ENCODE measurements at regions not wholly inside any gene's neighbourhood (a gene's known extent, or its start where the extent isn't known, plus 50 kb on each side); places are given as distances from the start of the nearest gene placed in this dataset.

DNA sequence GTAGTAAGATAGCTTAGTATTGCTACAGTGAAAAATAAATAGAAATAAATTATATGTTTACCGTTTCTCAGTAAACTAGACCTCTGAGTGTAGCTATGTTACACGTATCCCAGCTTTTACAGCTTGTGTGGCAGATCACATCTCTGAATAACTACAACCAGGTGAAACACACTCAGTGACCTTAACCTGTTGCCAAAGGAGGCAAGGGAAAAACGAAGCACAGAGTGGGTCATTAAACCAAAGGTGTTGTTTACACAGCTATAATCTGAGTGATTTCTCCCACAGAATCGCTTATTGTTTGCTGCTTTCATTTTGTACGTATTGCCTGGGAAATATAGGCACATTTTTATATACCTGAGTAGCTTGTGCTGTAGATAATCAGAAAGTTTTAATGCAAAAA, 688.2 kb upstream of the KIF2B start:
- dilution Hi-C loops (cut with MboI; ENCODE audit: extremely low pct_ligation_motif_present, low sequenced_read_pairs) = no loop called here
- H3K4me2 ChIP-seq (ENCODE audit: insufficient read depth, low read length) = no peak overlapping the region
- no TSS peak for BruUV-seq (replicated peaks)
- intact Hi-C loops (cut with micrococcal nuclease) = no loop called here
- H3K79me2 ChIP-seq (ENCODE audit: control insufficient read depth, insufficient read depth, low read length) = no peaks in the 10 kb centered on the region
- no peaks in the 10 kb centered on the region for H4K20me1 ChIP-seq (replicated peaks; ENCODE audit: control insufficient read depth, extremely low read depth, insufficient read depth, low read length)
- H3K9ac ChIP-seq (replicated peaks; ENCODE audit: extremely low read depth, insufficient read depth, low read length) = no peak overlapping the region
- H3K4me3 ChIP-seq (replicated peaks in 1 of 3; ENCODE audit: insufficient read depth in 1 of 3, low read depth in 1 of 3, low read length in 3 of 3) = no peak overlapping the region
- no peaks in the 10 kb centered on the region for H3K9me3 ChIP-seq (replicated peaks; ENCODE audit: control insufficient read depth, insufficient read depth, low read length)
- CTCF ChIA-PET = no interaction called here
- no peaks in the 10 kb centered on the region for H3K27me3 ChIP-seq (ENCODE audit: control insufficient read depth in 2 of 2, insufficient read depth in 2 of 2, low read length in 2 of 2)
- H3K27ac ChIP-seq (ENCODE audit: insufficient read depth, low read depth, low read length) = no peak overlapping the region
- TF ChIP-seq JUN (IDR thresholded peaks at IDR 0.05; ENCODE audit: borderline replicate concordance, insufficient read depth, insufficient read length, low read depth) (no peak), GATA2 (IDR thresholded peaks at IDR 0.05; ENCODE audit: insufficient read depth, insufficient read length, low read depth, low read length) (no peak), MYC (IDR thresholded peaks at IDR 0.05; ENCODE audit: low read depth, low read length) (no peak), POLR2AphosphoS5 (IDR thresholded peaks at IDR 0.05; ENCODE audit: insufficient read depth, low read depth, low read length) (no peak), POLR2A (IDR thresholded peaks at IDR 0.05; ENCODE audit: low read depth, low read length) (no peak), EZH2 (IDR thresholded peaks at IDR 0.05; ENCODE audit: borderline replicate concordance, low read depth, low read length, severe bottlenecking) (no peak), FOS (IDR thresholded peaks at IDR 0.05; ENCODE audit: borderline replicate concordance, insufficient read depth, low read length) (no peak)
- TF ChIP-seq, protein P1, sequence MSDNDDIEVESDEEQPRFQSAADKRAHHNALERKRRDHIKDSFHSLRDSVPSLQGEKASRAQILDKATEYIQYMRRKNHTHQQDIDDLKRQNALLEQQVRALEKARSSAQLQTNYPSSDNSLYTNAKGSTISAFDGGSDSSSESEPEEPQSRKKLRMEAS (IDR thresholded peaks at IDR 0.05; ENCODE audit: insufficient read depth, insufficient read length) = no peak
- TF ChIP-seq, protein P2, sequence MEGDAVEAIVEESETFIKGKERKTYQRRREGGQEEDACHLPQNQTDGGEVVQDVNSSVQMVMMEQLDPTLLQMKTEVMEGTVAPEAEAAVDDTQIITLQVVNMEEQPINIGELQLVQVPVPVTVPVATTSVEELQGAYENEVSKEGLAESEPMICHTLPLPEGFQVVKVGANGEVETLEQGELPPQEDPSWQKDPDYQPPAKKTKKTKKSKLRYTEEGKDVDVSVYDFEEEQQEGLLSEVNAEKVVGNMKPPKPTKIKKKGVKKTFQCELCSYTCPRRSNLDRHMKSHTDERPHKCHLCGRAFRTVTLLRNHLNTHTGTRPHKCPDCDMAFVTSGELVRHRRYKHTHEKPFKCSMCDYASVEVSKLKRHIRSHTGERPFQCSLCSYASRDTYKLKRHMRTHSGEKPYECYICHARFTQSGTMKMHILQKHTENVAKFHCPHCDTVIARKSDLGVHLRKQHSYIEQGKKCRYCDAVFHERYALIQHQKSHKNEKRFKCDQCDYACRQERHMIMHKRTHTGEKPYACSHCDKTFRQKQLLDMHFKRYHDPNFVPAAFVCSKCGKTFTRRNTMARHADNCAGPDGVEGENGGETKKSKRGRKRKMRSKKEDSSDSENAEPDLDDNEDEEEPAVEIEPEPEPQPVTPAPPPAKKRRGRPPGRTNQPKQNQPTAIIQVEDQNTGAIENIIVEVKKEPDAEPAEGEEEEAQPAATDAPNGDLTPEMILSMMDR (IDR thresholded peaks at IDR 0.05; ENCODE audit: extremely low read depth in 1 of 2, insufficient read depth in 1 of 2, low read depth in 1 of 2, low read length in 2 of 2) = no peak
- no peak overlapping the region for H2AFZ ChIP-seq (ENCODE audit: low read depth, low read length)
- no peaks in the 10 kb centered on the region for H3K9me1 ChIP-seq (replicated peaks; ENCODE audit: control insufficient read depth, extremely low read depth, insufficient read depth, low read length)
- no peaks in the 10 kb centered on the region for H3K36me3 ChIP-seq (ENCODE audit: control insufficient read depth in 2 of 2, extremely low read depth in 1 of 2, insufficient read depth in 2 of 2, low read length in 2 of 2)
- H3K4me1 ChIP-seq (ENCODE audit: control insufficient read depth, extremely low read depth, insufficient read depth, low read length) = peaks cover 3% of the 10 kb centered on the region
- DNase-seq (ENCODE audit: low read depth, low spot score) (no peak), FAIRE-seq (no peak)
- POLR2A ChIA-PET = no interaction called here
